ENCODE measurements at regions not wholly inside any gene's neighbourhood (a gene's known extent, or its start where the extent isn't known, plus 50 kb on each side); places are given as distances from the start of the nearest gene placed in this dataset.

GRCh38 chr2:224210286-224211180, 171.4 kb upstream of the SERPINE2 start:
- TF ChIP-seq CTCF (IDR thresholded peaks at IDR 0.05) = no peak
- H3K27ac ChIP-seq = no peak overlapping the region
- DNase-seq (no peak), ATAC-seq (no peak)
- no peaks in the 10 kb centered on the region for H3K36me3 ChIP-seq
- no peaks in the 10 kb centered on the region for H3K9me3 ChIP-seq
- no peaks in the 10 kb centered on the region for H3K27me3 ChIP-seq
- intact Hi-C loops (cut with DNase I) = no loop called here
- no peaks in the 10 kb centered on the region for H3K4me1 ChIP-seq
- no peak overlapping the region for H3K4me3 ChIP-seq

- no peak for DNase-seq
- no peak for TF ChIP-seq CTCF (IDR thresholded peaks at IDR 0.05)
- Histone ChIP-seq H3K9me3 (no peaks in the 10 kb centered on the region), H3K36me3 (no peaks in the 10 kb centered on the region), H3K27ac (no peak overlapping the region), H3K4me3 (no peak overlapping the region), H3K4me1 (no peaks in the 10 kb centered on the region), H3K27me3 (no peaks in the 10 kb centered on the region)
- intact Hi-C loops (cut with DNase I) = no loop called here
- ATAC-seq = no peak
These were observed 170.6 kb upstream of the SERPINE2 start for GRCh38 chr2:224209555-224210285.

- no peak overlapping the region for H3K27ac ChIP-seq
- intact Hi-C loops (cut with DNase I) = no loop called here
- ATAC-seq = no peak
These were observed 169.4 kb upstream of the SERPINE2 start for GRCh38 chr2:224208443-224208842.

GRCh38 chr2:224208007-224208406, 168.9 kb upstream of the SERPINE2 start:
- Histone ChIP-seq H3K4me1 (no peaks in the 10 kb centered on the region), H3K27ac (no peak overlapping the region), H3K9me3 (no peaks in the 10 kb centered on the region), H3K27me3 (no peaks in the 10 kb centered on the region), H3K4me3 (no peak overlapping the region), H3K36me3 (no peaks in the 10 kb centered on the region)
- no peak for ATAC-seq
- intact Hi-C loops (cut with DNase I) = no loop called here
- no peak for TF ChIP-seq CTCF (IDR thresholded peaks at IDR 0.05)
- no peak for DNase-seq

More at GRCh38 chr2:224208443-224208842, 169.4 kb upstream of the SERPINE2 start:
- no peak for TF ChIP-seq CTCF (IDR thresholded peaks at IDR 0.05)
- H3K9me3 ChIP-seq = no peaks in the 10 kb centered on the region
- H3K4me3 ChIP-seq = no peak overlapping the region
- no peaks in the 10 kb centered on the region for H3K4me1 ChIP-seq
- DNase-seq = no peak
- no peaks in the 10 kb centered on the region for H3K36me3 ChIP-seq
- no peaks in the 10 kb centered on the region for H3K27me3 ChIP-seq

GRCh38 chr2:224206816-224207215, 167.7 kb upstream of the SERPINE2 start:
- H3K9me3 ChIP-seq = no peaks in the 10 kb centered on the region
- H3K4me3 ChIP-seq = no peak overlapping the region
- H3K27ac ChIP-seq = no peak overlapping the region
- H3K4me1 ChIP-seq = no peaks in the 10 kb centered on the region
- DNase-seq (no peak), ATAC-seq (no peak)
- intact Hi-C loops (cut with DNase I) = no loop called here
- H3K36me3 ChIP-seq = no peaks in the 10 kb centered on the region
- TF ChIP-seq CTCF (IDR thresholded peaks at IDR 0.05) = no peak
- no peaks in the 10 kb centered on the region for H3K27me3 ChIP-seq
